Memory B cell (primary cell): ENCODE measurements at regions not wholly inside any gene's neighbourhood (a gene's known extent, or its start where the extent isn't known, plus 50 kb on each side); places are given as distances from the start of the nearest gene placed in this dataset.

ENCODE experiments used
- ATAC-seq: fragments of 150-1000 bp; cut with Tn5 transposase; 2 replicates; pipeline ENCODE4 v1.10.0; 2021; ENCODE audit warnings: low read depth, mild to moderate bottlenecking, moderate library complexity
- DNase-seq, 2 donors: peaks; one replicate each; pipeline ENCODE4 v3.0.0; 2022; ENCODE audit warnings: low spot score in 2 of 2
- H3K27ac Mint-ChIP-seq: one replicate; pipeline ENCODE4 v1.8.0; 2022; ENCODE audit warnings: mild to moderate bottlenecking, moderate library complexity, mixed read lengths
- H3K27me3 Mint-ChIP-seq: one replicate; pipeline ENCODE4 v1.8.0; 2022; ENCODE audit warnings: mixed read lengths
- H3K36me3 Mint-ChIP-seq: one replicate; pipeline ENCODE4 v1.8.0; 2022; ENCODE audit warnings: mild to moderate bottlenecking, mixed read lengths
- H3K4me1 Mint-ChIP-seq: one replicate; pipeline ENCODE4 v1.8.0; 2022; ENCODE audit warnings: mixed read lengths
- H3K4me3 Mint-ChIP-seq: one replicate; pipeline ENCODE4 v1.8.0; 2022; ENCODE audit warnings: mild to moderate bottlenecking, moderate library complexity, mixed read lengths
- H3K9me3 Mint-ChIP-seq: one replicate; pipeline ENCODE4 v1.8.0; 2022; ENCODE audit warnings: mixed read lengths

DNA sequence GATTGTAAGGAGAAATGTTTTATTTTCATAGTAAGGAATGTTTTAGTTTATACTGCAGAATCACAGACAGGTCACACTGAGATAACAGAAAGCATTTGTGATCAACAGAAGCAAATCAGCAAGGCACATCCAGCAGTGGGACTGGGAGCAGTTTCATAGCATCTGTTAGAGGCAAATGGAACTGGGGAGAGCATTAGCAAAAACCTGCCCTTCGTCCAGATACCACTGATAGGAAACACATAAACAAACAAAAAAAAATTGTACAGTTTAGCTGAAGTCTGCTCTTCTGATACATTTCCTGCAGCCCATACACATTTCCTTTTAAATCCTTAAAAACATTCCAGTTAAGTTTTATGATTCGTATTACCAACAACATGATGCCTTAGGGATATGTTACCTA lies 374.3 kb downstream of the PCDH7 start:
- DNase-seq (no peak), ATAC-seq (no peak)
- peaks cover 8% of the 10 kb centered on the region for H3K9me3 Mint-ChIP-seq
- no peaks in the 10 kb centered on the region for H3K36me3 Mint-ChIP-seq
- no peaks in the 10 kb centered on the region for H3K4me1 Mint-ChIP-seq
- H3K27ac Mint-ChIP-seq = no peak overlapping the region
- H3K4me3 Mint-ChIP-seq = no peak overlapping the region
- no peaks in the 10 kb centered on the region for H3K27me3 Mint-ChIP-seq

DNA sequence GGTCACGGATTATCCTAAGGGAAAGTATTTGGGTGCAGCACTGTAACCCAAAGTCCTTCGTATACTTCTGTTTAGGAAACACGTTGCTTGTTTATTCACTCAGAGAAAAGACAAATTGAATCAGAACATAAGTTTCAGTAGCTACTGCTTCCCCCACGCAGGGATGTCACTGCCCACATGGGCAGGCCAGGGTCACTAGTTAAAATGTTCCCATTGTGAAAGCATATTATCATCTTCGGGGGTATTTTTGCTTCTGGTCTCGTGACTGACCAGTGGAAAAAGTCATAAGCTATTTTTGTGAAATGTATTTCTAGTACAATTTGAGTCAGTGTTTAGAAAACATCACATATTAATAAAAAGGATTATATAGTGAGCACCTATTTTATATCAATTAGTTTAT lies 377.8 kb downstream of the PCDH7 start:
- Mint-ChIP-seq H3K9me3 (peaks cover 8% of the 10 kb centered on the region), H3K27ac (no peak overlapping the region), H3K4me1 (no peaks in the 10 kb centered on the region), H3K36me3 (no peaks in the 10 kb centered on the region), H3K27me3 (no peaks in the 10 kb centered on the region), H3K4me3 (no peak overlapping the region)
- ATAC-seq (no peak), DNase-seq (no peak)

DNA sequence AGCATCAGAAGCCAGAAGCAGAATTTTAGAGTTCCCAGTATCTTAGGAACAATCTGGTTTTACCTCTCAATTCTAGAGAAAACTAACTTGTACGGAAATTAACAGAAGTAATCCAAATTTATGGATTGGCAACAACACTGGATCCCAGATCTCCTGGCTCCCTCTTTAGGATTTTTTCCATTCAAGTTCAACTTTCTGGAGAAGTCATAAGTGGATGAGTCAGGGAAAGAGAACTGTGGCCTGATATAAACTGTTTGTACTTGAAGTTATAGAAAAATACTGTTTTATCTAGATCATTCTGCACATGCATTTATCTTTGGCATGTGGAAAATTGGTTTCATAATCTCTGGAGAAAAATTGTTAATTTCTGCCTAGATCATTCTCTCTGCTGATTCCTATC lies 380.4 kb downstream of the PCDH7 start:
- no peak overlapping the region for H3K4me3 Mint-ChIP-seq
- no peak overlapping the region for H3K27ac Mint-ChIP-seq
- no peaks in the 10 kb centered on the region for H3K36me3 Mint-ChIP-seq
- H3K9me3 Mint-ChIP-seq = peaks cover 5% of the 10 kb centered on the region
- DNase-seq = no peak
- H3K4me1 Mint-ChIP-seq = no peaks in the 10 kb centered on the region
- H3K27me3 Mint-ChIP-seq = no peaks in the 10 kb centered on the region
- ATAC-seq = no peak

DNA sequence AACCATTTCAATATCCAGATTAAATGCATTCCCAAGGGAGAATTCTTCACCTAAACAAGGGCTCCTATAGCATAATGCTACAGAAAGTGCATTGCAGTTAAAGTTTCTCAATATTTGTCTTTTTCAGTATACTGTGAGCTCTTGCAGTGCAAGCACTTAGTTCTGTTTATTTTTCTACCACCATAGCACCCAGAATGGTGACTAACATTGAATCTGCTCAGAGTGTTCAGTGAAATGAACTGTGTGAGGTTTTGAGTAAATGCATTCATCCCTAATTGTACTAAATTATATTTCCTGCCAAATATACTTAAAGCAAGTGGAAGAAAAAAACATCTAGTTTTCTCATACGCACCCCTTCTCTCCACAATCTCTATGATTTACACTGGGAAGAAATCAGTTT lies 383.9 kb downstream of the PCDH7 start:
- no peak overlapping the region for H3K4me3 Mint-ChIP-seq
- ATAC-seq (no peak), DNase-seq (no peak)
- H3K27ac Mint-ChIP-seq = no peak overlapping the region
- H3K36me3 Mint-ChIP-seq = no peaks in the 10 kb centered on the region
- H3K27me3 Mint-ChIP-seq = no peaks in the 10 kb centered on the region
- no peaks in the 10 kb centered on the region for H3K4me1 Mint-ChIP-seq
- H3K9me3 Mint-ChIP-seq = peaks cover 2% of the 10 kb centered on the region

DNA sequence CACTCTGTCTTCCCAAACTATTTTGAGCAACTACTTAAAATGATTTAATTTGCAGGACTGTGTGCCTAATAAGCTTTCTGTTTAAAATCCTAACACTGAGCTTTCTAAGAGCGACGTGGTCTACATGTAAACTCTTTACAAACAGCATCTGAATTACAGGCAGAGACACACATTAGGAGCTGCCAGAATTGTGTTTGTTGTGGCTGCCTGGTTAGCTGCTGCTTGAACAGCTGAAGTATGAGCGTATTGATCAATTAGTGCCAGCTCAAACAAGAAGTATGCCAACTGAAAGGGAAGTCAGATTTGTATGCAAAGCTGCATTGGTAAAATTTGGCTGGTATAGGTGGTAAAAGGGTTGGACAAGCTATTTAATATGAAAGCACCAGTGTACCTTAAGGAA lies 384.4 kb downstream of the PCDH7 start:
- DNase-seq (no peak), ATAC-seq (no peak)
- no peaks in the 10 kb centered on the region for H3K4me1 Mint-ChIP-seq
- H3K27ac Mint-ChIP-seq = no peak overlapping the region
- no peaks in the 10 kb centered on the region for H3K36me3 Mint-ChIP-seq
- H3K9me3 Mint-ChIP-seq = peaks cover 2% of the 10 kb centered on the region
- no peak overlapping the region for H3K4me3 Mint-ChIP-seq
- H3K27me3 Mint-ChIP-seq = no peaks in the 10 kb centered on the region

DNA sequence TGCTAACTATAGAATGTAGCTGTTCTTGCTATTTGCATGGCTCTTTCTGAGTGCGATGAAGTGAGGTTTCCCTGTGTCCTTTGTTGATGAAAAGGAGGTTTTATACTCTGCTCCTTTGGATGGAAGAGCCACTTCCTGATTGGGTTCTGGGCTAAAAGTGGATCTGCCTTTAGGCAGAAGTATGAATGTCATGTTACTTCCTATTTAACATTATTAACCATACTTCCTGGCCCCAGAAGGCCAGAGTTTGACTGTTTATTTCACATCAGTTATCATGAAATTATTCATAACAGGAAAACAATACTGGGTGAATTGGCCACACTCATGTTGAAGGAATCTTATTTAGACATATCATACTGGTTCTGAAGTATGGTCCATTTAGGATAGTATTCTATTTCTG lies 386.2 kb downstream of the PCDH7 start:
- Mint-ChIP-seq H3K4me3 (no peak overlapping the region), H3K4me1 (no peaks in the 10 kb centered on the region), H3K36me3 (no peaks in the 10 kb centered on the region), H3K27me3 (no peaks in the 10 kb centered on the region), H3K9me3 (peaks cover 2% of the 10 kb centered on the region), H3K27ac (no peak overlapping the region)
- ATAC-seq = no peak
- no peak for DNase-seq

DNA sequence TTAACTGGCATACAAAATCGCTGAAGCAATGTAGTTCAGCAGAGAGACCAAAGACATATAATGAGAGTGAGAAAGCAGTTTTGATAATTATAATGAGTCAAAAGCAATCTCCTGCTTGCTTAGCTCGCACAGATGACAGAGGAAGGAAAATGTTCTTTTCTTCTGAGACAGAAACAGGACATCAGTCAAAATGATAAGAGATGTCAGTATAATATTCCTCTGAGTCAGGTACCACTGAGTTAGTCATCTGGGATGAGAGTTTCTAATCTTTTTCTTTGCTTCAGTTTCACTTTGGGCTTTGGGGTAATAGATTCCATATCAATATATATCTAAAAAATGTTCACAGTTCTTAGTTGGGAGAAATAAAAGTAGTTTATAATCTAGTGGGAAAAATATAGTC lies 387.2 kb downstream of the PCDH7 start:
- Mint-ChIP-seq H3K36me3 (no peaks in the 10 kb centered on the region), H3K4me1 (no peaks in the 10 kb centered on the region), H3K4me3 (no peak overlapping the region), H3K27me3 (no peaks in the 10 kb centered on the region), H3K9me3 (peaks cover 2% of the 10 kb centered on the region), H3K27ac (no peak overlapping the region)
- DNase-seq = no peak
- no peak for ATAC-seq

DNA sequence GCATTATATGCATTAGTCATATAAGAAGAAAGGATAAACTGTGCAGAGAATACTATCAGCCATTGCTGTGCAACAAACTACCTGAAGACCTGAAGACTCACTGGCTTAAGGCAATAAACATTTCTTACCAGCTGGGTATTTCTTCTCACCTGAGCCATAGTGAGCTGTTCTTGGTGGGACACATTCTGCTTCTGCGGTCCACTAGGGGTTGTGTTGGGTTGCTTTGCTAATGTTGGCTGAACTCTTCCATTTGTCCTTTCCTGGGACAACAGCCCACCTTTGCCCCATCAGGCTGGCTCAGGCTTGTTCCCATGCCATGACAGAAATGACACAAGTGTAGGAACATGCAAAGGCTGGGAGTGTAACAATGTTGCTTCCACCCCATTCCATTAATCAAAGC lies 388.6 kb downstream of the PCDH7 start:
- Mint-ChIP-seq H3K9me3 (peaks cover 2% of the 10 kb centered on the region), H3K27ac (no peak overlapping the region), H3K36me3 (no peaks in the 10 kb centered on the region), H3K4me3 (no peak overlapping the region), H3K27me3 (no peaks in the 10 kb centered on the region), H3K4me1 (no peaks in the 10 kb centered on the region)
- ATAC-seq (no peak), DNase-seq (no peak)

DNA sequence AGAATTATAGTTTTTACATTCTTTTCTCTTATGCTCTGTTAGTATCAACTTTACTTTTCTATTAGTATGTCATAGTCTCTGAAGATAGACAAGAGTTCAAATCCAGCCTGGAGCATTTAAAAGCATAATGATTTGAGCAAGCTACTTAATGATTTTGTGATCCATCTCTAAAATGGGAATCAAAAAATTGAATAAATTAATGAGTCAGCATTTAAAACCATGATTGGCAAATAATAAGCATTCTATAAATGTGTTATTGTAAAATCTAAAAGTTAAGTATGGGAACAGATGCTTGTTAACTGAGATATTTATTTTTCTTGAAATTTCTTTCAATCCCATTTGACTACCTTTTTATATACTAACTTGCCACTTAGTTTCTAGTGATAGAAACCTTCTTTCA lies 391.6 kb downstream of the PCDH7 start:
- no peaks in the 10 kb centered on the region for H3K4me1 Mint-ChIP-seq
- no peak overlapping the region for H3K27ac Mint-ChIP-seq
- peaks cover 2% of the 10 kb centered on the region for H3K9me3 Mint-ChIP-seq
- no peaks in the 10 kb centered on the region for H3K36me3 Mint-ChIP-seq
- H3K4me3 Mint-ChIP-seq = no peak overlapping the region
- DNase-seq (no peak), ATAC-seq (no peak)
- no peaks in the 10 kb centered on the region for H3K27me3 Mint-ChIP-seq

DNA sequence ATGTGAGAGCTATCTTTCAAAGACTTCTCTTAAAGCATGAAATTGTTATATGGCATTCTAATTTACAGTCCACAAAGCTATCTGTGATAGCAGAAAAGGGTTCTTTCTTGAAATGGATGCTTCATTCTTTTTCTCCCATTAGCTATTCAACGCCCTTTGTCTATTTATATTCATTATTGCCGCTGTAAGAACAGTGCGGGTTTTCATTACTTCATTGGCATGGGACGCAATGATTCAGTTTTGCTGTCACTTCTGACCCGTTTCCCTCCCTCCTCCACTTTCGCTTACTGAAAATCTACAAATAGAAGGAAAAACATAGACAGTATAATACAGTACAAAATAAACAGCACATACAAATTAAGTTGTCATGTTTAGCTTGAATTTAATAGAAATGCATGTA lies 394.6 kb downstream of the PCDH7 start:
- no peaks in the 10 kb centered on the region for H3K9me3 Mint-ChIP-seq
- no peak overlapping the region for H3K4me3 Mint-ChIP-seq
- H3K27ac Mint-ChIP-seq = no peak overlapping the region
- no peaks in the 10 kb centered on the region for H3K27me3 Mint-ChIP-seq
- ATAC-seq (no peak), DNase-seq (no peak)
- no peaks in the 10 kb centered on the region for H3K4me1 Mint-ChIP-seq
- no peaks in the 10 kb centered on the region for H3K36me3 Mint-ChIP-seq

DNA sequence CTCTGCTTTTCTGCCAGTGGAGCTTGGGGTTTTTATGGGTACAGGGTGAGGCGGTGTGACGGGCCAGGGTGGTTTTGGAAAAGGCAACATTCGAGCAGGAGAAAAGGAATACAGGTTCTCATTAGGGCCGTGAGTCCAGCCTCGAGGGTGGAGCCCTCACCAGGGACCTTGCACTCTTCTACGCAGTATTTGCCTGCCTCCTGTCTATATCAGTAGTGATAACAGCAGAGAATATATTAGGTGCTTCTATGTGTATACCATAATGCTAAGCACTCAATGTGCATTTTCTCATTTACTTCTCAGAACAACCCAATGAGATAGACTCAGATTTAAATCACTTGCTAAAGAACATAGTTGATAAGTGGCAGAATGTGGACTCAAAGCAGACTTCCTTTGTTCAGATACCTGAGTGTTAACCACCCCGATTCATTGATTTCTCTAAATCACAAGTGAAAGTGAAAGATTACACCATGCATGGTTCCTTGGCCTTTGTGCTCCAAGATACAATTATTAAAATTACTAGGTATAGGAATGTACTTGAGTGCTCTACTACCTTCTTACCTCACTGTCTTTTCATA lies 403.9 kb downstream of the PCDH7 start:
- ATAC-seq = no peak
- no peaks in the 10 kb centered on the region for H3K27me3 Mint-ChIP-seq
- no peaks in the 10 kb centered on the region for H3K36me3 Mint-ChIP-seq
- H3K27ac Mint-ChIP-seq = no peak overlapping the region
- H3K4me1 Mint-ChIP-seq = no peaks in the 10 kb centered on the region
- peaks cover 5% of the 10 kb centered on the region for H3K9me3 Mint-ChIP-seq
- H3K4me3 Mint-ChIP-seq = no peak overlapping the region
- DNase-seq = no peak

DNA sequence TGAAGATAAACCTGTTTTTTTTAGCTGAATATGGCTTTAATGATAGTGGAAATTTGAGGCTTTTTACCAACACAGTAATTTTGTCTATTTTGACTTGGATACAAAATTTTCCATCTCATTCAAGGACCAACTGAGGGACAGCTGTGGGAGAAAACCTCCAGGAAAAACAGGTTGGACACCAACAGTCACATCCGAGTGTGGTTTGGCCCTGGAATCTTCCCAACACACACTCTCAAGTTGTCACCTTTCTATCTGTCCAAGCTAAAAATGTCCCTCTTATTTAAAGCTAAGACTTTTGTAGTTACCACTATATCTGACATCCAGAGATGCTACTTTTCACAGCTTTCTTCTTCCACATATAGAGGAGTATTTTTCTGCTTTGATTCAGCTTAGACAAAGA lies 404.9 kb downstream of the PCDH7 start:
- ATAC-seq (no peak), DNase-seq (no peak)
- no peak overlapping the region for H3K27ac Mint-ChIP-seq
- H3K27me3 Mint-ChIP-seq = no peaks in the 10 kb centered on the region
- no peak overlapping the region for H3K4me3 Mint-ChIP-seq
- H3K4me1 Mint-ChIP-seq = no peaks in the 10 kb centered on the region
- H3K9me3 Mint-ChIP-seq = peaks cover 4% of the 10 kb centered on the region
- no peaks in the 10 kb centered on the region for H3K36me3 Mint-ChIP-seq

DNA sequence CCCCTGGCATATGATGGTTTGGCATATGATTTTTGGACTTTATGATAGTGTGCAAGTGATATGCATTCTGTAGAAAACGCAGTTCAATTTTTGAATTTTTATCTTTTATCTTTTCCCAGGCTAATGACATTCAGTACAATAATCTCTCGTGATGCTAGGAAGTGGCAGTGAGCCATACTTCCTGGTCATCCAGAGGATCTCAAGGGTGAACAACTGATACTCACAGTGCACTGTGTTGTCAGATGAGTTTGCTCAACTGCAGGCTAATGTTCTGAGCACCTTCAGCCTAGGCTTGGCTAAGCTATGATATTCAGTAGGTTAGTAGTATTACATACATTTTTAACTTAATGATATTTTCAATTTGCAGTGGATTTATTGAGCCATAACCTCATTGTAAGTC lies 405.3 kb downstream of the PCDH7 start:
- no peaks in the 10 kb centered on the region for H3K4me1 Mint-ChIP-seq
- no peak for ATAC-seq
- peaks cover 2% of the 10 kb centered on the region for H3K9me3 Mint-ChIP-seq
- DNase-seq = no peak
- H3K4me3 Mint-ChIP-seq = no peak overlapping the region
- no peaks in the 10 kb centered on the region for H3K36me3 Mint-ChIP-seq
- no peaks in the 10 kb centered on the region for H3K27me3 Mint-ChIP-seq
- no peak overlapping the region for H3K27ac Mint-ChIP-seq

DNA sequence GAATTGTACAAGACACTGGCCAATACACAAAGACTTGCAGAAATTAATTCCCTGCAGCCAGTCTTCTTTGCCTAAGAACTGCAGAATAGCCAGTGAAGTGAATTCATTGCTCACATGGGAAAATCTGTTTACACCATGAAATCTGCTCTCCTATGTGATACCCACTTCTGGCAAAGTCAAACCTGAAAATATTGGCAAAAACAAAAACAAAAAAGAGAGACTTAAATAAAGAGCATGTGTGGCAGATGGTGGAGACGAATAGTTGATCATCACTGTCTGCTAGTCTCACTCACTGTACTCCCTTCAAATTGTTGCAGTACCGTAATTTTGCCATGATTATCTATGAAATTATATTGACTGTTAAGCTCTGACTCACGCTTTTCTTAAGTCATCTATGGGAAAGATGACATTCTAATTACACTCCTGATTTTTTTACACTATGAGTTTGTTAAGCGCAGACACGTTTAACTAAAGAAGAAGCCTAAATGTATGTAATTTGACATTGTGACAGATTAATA lies 406.8 kb downstream of the PCDH7 start:
- ATAC-seq (no peak), DNase-seq (no peak)

DNA sequence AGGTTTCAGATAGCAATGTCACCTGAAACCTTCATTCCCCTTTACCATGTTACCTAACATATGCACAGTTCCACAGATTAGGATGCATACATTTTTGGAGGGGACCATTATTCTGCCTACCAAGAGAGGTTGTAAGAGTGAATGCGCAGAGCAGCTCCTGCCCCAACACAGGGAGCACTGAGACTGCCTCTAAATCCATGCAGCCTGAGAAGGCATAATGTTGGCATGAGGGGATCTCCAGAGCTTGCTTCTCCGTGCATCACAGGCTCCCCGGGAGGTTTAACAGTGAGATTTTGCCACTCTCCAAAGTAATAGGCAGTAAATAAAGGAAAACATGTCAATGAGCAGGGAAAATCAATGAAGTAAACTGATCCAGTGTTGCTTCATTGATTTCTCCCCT lies 410.8 kb downstream of the PCDH7 start:
- DNase-seq = no peak
- Mint-ChIP-seq H3K27ac (no peak overlapping the region), H3K9me3 (no peaks in the 10 kb centered on the region), H3K27me3 (no peaks in the 10 kb centered on the region), H3K36me3 (no peaks in the 10 kb centered on the region), H3K4me1 (no peaks in the 10 kb centered on the region), H3K4me3 (no peak overlapping the region)
- ATAC-seq = no peak

More for the DNA sequence above, 406.8 kb downstream of the PCDH7 start:
- H3K9me3 Mint-ChIP-seq = peaks cover 2% of the 10 kb centered on the region
- H3K4me3 Mint-ChIP-seq = no peak overlapping the region
- no peaks in the 10 kb centered on the region for H3K27me3 Mint-ChIP-seq
- H3K36me3 Mint-ChIP-seq = no peaks in the 10 kb centered on the region
- no peaks in the 10 kb centered on the region for H3K4me1 Mint-ChIP-seq
- no peak overlapping the region for H3K27ac Mint-ChIP-seq
